GM23338 (cell line): ENCODE measurements at regions not wholly inside any gene's neighbourhood (a gene's known extent, or its start where the extent isn't known, plus 50 kb on each side); places are given as distances from the start of the nearest gene placed in this dataset.

Experiments used
- CTCF ChIP-seq, 2 experiments: fragments of 200-600 bp in 1 of 2; sonication (generic) in 1 of 2; conservative IDR thresholded peaks; 2 replicates each; pipeline versions ENCODE4 v1.5.1 to v1.6.1; 2016 to 2017; ENCODE audit warnings: antibody characterized with exemption in 2 of 2, low read depth in 2 of 2, mild to moderate bottlenecking in 2 of 2, moderate library complexity in 1 of 2
- ETS1 ChIP-seq: IDR thresholded peaks from 2 replicates; pipeline ENCODE4 v1.6.1; 2016; ENCODE audit warnings: antibody characterized with exemption
- EZH2 ChIP-seq: fragments of 200-600 bp; sonication (generic); IDR thresholded peaks from one replicate; pipeline ENCODE4 v1.8.0; 2017; ENCODE audit warnings: antibody characterized with exemption, mild to moderate bottlenecking, low read depth; ENCODE audit not compliant: unreplicated experiment
- EZH2phosphoT487 ChIP-seq: fragments of 200-600 bp; sonication (generic); IDR thresholded peaks from one replicate; pipeline ENCODE4 v1.8.1; 2018; ENCODE audit warnings: antibody characterized with exemption; ENCODE audit not compliant: unreplicated experiment
- JUNB ChIP-seq: IDR thresholded peaks from one replicate; pipeline ENCODE4 v1.6.1; 2016; ENCODE audit warnings: antibody characterized with exemption; ENCODE audit not compliant: unreplicated experiment
- NANOG ChIP-seq: IDR thresholded peaks from 2 replicates; pipeline ENCODE4 v1.6.1; 2016; ENCODE audit warnings: antibody characterized with exemption, borderline replicate concordance
- POLR2AphosphoS5 ChIP-seq: IDR thresholded peaks from 2 replicates; pipeline ENCODE4 v1.6.1; 2016; ENCODE audit warnings: antibody characterized with exemption, low read depth
- REST ChIP-seq: IDR thresholded peaks from one replicate; pipeline ENCODE4 v1.6.1; 2018; ENCODE audit warnings: antibody characterized with exemption; ENCODE audit not compliant: unreplicated experiment
- STAT1 ChIP-seq: IDR thresholded peaks from one replicate; pipeline ENCODE4 v1.6.1; 2016; ENCODE audit warnings: antibody characterized with exemption; ENCODE audit not compliant: unreplicated experiment

DNA sequence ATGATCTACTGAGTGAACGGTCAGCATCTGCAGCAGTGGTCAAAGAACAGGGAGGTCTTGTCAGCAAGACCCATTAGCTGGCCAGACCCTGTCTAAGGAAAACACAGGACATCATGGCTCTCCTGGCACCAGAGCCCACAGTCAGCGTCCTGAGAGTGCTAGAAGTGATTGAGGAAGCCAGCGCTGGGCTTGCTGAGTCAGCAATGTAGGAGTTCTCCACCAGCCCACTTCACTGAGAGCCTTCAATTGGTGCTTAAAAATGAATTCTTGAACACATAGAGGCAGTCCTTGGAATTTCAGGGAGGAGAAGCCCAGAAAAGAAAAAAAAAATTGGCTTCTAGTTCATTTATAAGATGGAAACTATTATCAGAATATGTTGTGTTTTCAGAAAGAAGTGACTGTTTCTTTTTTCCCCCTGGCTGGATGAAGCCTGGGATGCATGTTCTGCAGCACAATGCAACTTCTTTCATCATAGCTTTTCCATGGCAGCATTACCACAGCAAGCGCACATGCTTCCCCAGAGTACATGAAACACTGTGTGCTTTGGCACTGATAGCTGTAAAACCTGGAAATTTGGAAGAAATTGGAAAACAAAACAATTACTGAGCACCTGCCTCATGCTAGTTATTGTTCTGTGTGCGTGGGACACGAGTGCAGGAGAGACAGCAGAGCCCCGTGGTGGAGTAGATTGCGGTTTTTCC lies 899.9 kb downstream of the C6orf118 start:
- TF ChIP-seq POLR2AphosphoS5 (no peak), CTCF (conservative IDR thresholded peaks at IDR 0.05; ENCODE audit: low read depth in 2 of 2) (no peak), REST (no peak), NANOG (no peak), EZH2 (no peak), JUNB (no peak), EZH2phosphoT487 (no peak), STAT1 (no peak), ETS1 (no peak)
